ENCODE measurements at regions not wholly inside any gene's neighbourhood (a gene's known extent, or its start where the extent isn't known, plus 50 kb on each side); places are given as distances from the start of the nearest gene placed in this dataset.
A peak's percentile ranks its signal among the peaks of the same experiment; 100 is the strongest.

- H3K27me3 Mint-ChIP-seq, result no peaks in the 10 kb centered on the region
- no peak for DNase-seq
- H3K9me3 Mint-ChIP-seq, result no peaks in the 10 kb centered on the region
- CTCF ChIA-PET, result interaction anchor here (1.2 kb wide), 1 partner anchor 9 kb away, joined by 4 read pairs; no protein-coding TSS in a partner anchor
- H3K4me3 Mint-ChIP-seq, result no peak overlapping the region
- no peak overlapping the region for H3K27ac Mint-ChIP-seq
- no peaks in the 10 kb centered on the region for H3K4me1 Mint-ChIP-seq
- no peaks in the 10 kb centered on the region for H3K36me3 Mint-ChIP-seq
Measured at GRCh38 chr15:48046813-48047438, 73.9 kb upstream of the SLC24A5 start.

GRCh38 chr15:48049736-48050135, 71.1 kb upstream of the SLC24A5 start:
- Mint-ChIP-seq H3K27me3 (no peaks in the 10 kb centered on the region), H3K4me3 (no peak overlapping the region), H3K36me3 (no peaks in the 10 kb centered on the region), H3K9me3 (no peaks in the 10 kb centered on the region), H3K4me1 (no peaks in the 10 kb centered on the region), H3K27ac (no peak overlapping the region)
- CTCF ChIA-PET, result no interaction called here
- no peak for DNase-seq

GRCh38 chr15:48052946-48053345, 67.8 kb upstream of the SLC24A5 start:
- H3K27me3 Mint-ChIP-seq, result no peaks in the 10 kb centered on the region
- H3K36me3 Mint-ChIP-seq, result no peaks in the 10 kb centered on the region
- CTCF ChIA-PET, result no interaction called here
- DNase-seq, result no peak
- H3K4me3 Mint-ChIP-seq, result no peak overlapping the region
- no peak overlapping the region for H3K27ac Mint-ChIP-seq
- H3K4me1 Mint-ChIP-seq, result no peaks in the 10 kb centered on the region
- no peaks in the 10 kb centered on the region for H3K9me3 Mint-ChIP-seq

GRCh38 chr15:48058371-48058770, 62.4 kb upstream of the SLC24A5 start:
- Mint-ChIP-seq H3K4me1 (peaks cover 8% of the 10 kb centered on the region), H3K27me3 (no peaks in the 10 kb centered on the region), H3K27ac (no peak overlapping the region), H3K9me3 (no peaks in the 10 kb centered on the region), H3K36me3 (no peaks in the 10 kb centered on the region), H3K4me3 (no peak overlapping the region)
- no peak for DNase-seq
- CTCF ChIA-PET, result no interaction called here

- Mint-ChIP-seq H3K9me3 (no peaks in the 10 kb centered on the region), H3K27me3 (no peaks in the 10 kb centered on the region), H3K27ac (no peak overlapping the region), H3K36me3 (no peaks in the 10 kb centered on the region), H3K4me1 (peaks cover 8% of the 10 kb centered on the region), H3K4me3 (no peak overlapping the region)
- DNase-seq, result no peak
- CTCF ChIA-PET, result no interaction called here
Measured at GRCh38 chr15:48059791-48060190, 61.0 kb upstream of the SLC24A5 start.

GRCh38 chr15:48060396-48060795, 60.4 kb upstream of the SLC24A5 start:
- no peaks in the 10 kb centered on the region for H3K36me3 Mint-ChIP-seq
- no peak overlapping the region for H3K27ac Mint-ChIP-seq
- H3K4me1 Mint-ChIP-seq, result peaks cover 8% of the 10 kb centered on the region
- no peaks in the 10 kb centered on the region for H3K9me3 Mint-ChIP-seq
- CTCF ChIA-PET, result no interaction called here
- H3K27me3 Mint-ChIP-seq, result no peaks in the 10 kb centered on the region
- DNase-seq, result no peak
- no peak overlapping the region for H3K4me3 Mint-ChIP-seq

GRCh38 chr15:48061605-48062004, 59.2 kb upstream of the SLC24A5 start:
- DNase-seq, result no peak
- Mint-ChIP-seq H3K4me1 (peaks cover 8% of the 10 kb centered on the region), H3K36me3 (no peaks in the 10 kb centered on the region), H3K9me3 (no peaks in the 10 kb centered on the region), H3K4me3 (no peak overlapping the region), H3K27me3 (no peaks in the 10 kb centered on the region), H3K27ac (no peak overlapping the region)
- CTCF ChIA-PET, result no interaction called here

GRCh38 chr15:48062148-48062872, 58.5 kb upstream of the SLC24A5 start:
- peaks cover 8% of the 10 kb centered on the region for H3K4me1 Mint-ChIP-seq
- H3K9me3 Mint-ChIP-seq, result no peaks in the 10 kb centered on the region
- DNase-seq, result no peak
- H3K4me3 Mint-ChIP-seq, result no peak overlapping the region
- H3K36me3 Mint-ChIP-seq, result no peaks in the 10 kb centered on the region
- H3K27me3 Mint-ChIP-seq, result no peaks in the 10 kb centered on the region
- no peak overlapping the region for H3K27ac Mint-ChIP-seq
- CTCF ChIA-PET, result no interaction called here

- Mint-ChIP-seq H3K4me1 (peaks cover 5% of the 10 kb centered on the region), H3K36me3 (no peaks in the 10 kb centered on the region), H3K27me3 (no peaks in the 10 kb centered on the region), H3K9me3 (no peaks in the 10 kb centered on the region), H3K27ac (peak overlapping the region; percentile 34), H3K4me3 (no peak overlapping the region)
- CTCF ChIA-PET, result no interaction called here
- DNase-seq, result no peak
Measured at GRCh38 chr15:48063411-48063985, 57.3 kb upstream of the SLC24A5 start.

GRCh38 chr15:48064421-48064820, 56.4 kb upstream of the SLC24A5 start:
- Mint-ChIP-seq H3K4me1 (no peaks in the 10 kb centered on the region), H3K36me3 (no peaks in the 10 kb centered on the region), H3K27me3 (no peaks in the 10 kb centered on the region), H3K9me3 (no peaks in the 10 kb centered on the region), H3K4me3 (no peak overlapping the region), H3K27ac (no peak overlapping the region)
- CTCF ChIA-PET, result no interaction called here
- no peak for DNase-seq

GRCh38 chr15:48066456-48066855, 54.3 kb upstream of the SLC24A5 start:
- CTCF ChIA-PET, result no interaction called here
- Mint-ChIP-seq H3K9me3 (no peaks in the 10 kb centered on the region), H3K36me3 (no peaks in the 10 kb centered on the region), H3K27ac (no peak overlapping the region), H3K4me1 (no peaks in the 10 kb centered on the region), H3K27me3 (no peaks in the 10 kb centered on the region), H3K4me3 (no peak overlapping the region)
- no peak for DNase-seq
